ENCODE measurements at regions not wholly inside any gene's neighbourhood (a gene's known extent, or its start where the extent isn't known, plus 50 kb on each side); places are given as distances from the start of the nearest gene placed in this dataset.

GRCh38 chr10:10479465-10479864, 538.2 kb upstream of the CELF2 start:
- DNase-seq = no peak

GRCh38 chr10:10482613-10483012, 535.1 kb upstream of the CELF2 start:
- no peak for DNase-seq

GRCh38 chr10:10489076-10489475, 528.6 kb upstream of the CELF2 start:
- DNase-seq = no peak

GRCh38 chr10:10489805-10490571, 527.7 kb upstream of the CELF2 start:
- DNase-seq = no peak

GRCh38 chr10:10490581-10490980, 527.1 kb upstream of the CELF2 start:
- DNase-seq = no peak

GRCh38 chr10:10492420-10492819, 525.3 kb upstream of the CELF2 start:
- no peak for DNase-seq

- no peak for DNase-seq
Observed at GRCh38 chr10:10493833-10494232, 523.8 kb upstream of the CELF2 start.

- no peak for DNase-seq
Observed at GRCh38 chr10:10497245-10497644, 520.4 kb upstream of the CELF2 start.

- DNase-seq = no peak
Observed at GRCh38 chr10:10498781-10499180, 518.9 kb upstream of the CELF2 start.

- peak in 1 of 2 experiments; percentile 49 for DNase-seq
Observed at GRCh38 chr10:10499839-10500238, 517.8 kb upstream of the CELF2 start.

- no peak for DNase-seq
Observed at GRCh38 chr10:10500937-10501336, 516.7 kb upstream of the CELF2 start.

GRCh38 chr10:10503772-10504171, 513.9 kb upstream of the CELF2 start:
- no peak for DNase-seq

GRCh38 chr10:10508211-10508610, 509.5 kb upstream of the CELF2 start:
- no peak for DNase-seq

- DNase-seq = no peak
Observed at GRCh38 chr10:10510179-10510578, 507.5 kb upstream of the CELF2 start.

- DNase-seq = no peak
Observed at GRCh38 chr10:10513067-10513466, 504.6 kb upstream of the CELF2 start.

GRCh38 chr10:10513898-10514297, 503.8 kb upstream of the CELF2 start:
- DNase-seq = no peak

GRCh38 chr10:10514797-10515196, 502.9 kb upstream of the CELF2 start:
- DNase-seq = no peak

- DNase-seq = no peak
Observed at GRCh38 chr10:10515479-10516204, 502.0 kb upstream of the CELF2 start.

- no peak for DNase-seq
Observed at GRCh38 chr10:10516346-10517130, 501.1 kb upstream of the CELF2 start.

- DNase-seq = no peak
Observed at GRCh38 chr10:10517866-10518265, 499.8 kb upstream of the CELF2 start.

GRCh38 chr10:10519674-10520073, 498.0 kb upstream of the CELF2 start:
- no peak for DNase-seq

- no peak for DNase-seq
Observed at GRCh38 chr10:10520491-10521385, 496.9 kb upstream of the CELF2 start.

- DNase-seq = no peak
Observed at GRCh38 chr10:10526846-10527245, 490.8 kb upstream of the CELF2 start.

Measured in SW 1271 (cell line).